Breast epithelium (tissue), 3 donors: ENCODE measurements at regions not wholly inside any gene's neighbourhood (a gene's known extent, or its start where the extent isn't known, plus 50 kb on each side); places are given as distances from the start of the nearest gene placed in this dataset.

Source experiments
- CTCF ChIP-seq, 3 donors: fragments of 450-650 bp; IDR thresholded peaks; one replicate each; pipeline ENCODE4 v1.5.1; 2016 to 2017; ENCODE audit warnings: antibody characterized with exemption in 3 of 3, mild to moderate bottlenecking in 3 of 3, moderate library complexity in 3 of 3
- POLR2A ChIP-seq: fragments of 450-650 bp; IDR thresholded peaks from one replicate; pipeline ENCODE4 v1.6.1; 2016; ENCODE audit warnings: antibody characterized with exemption, mild to moderate bottlenecking, moderate library complexity
- POLR2AphosphoS5 ChIP-seq, 3 donors: sonication (generic); formaldehyde crosslinking; IDR thresholded peaks; one replicate each; pipeline ENCODE4 v1.6.1; 2017; ENCODE audit warnings: antibody characterized with exemption in 3 of 3

GRCh38 chr2:3132966-3133365, 244.7 kb downstream of the EIPR1 start:
- TF ChIP-seq POLR2A (no peak), CTCF (IDR thresholded peaks at IDR 0.05) (no peak), POLR2AphosphoS5 (IDR thresholded peaks at IDR 0.05) (no peak)
